ENCODE measurements at regions not wholly inside any gene's neighbourhood (a gene's known extent, or its start where the extent isn't known, plus 50 kb on each side); places are given as distances from the start of the nearest gene placed in this dataset.

GRCh38 chr15:35937380-35937779, 391.4 kb upstream of the DPH6 start:
- H3K27me3 ChIP-seq (ENCODE audit: insufficient read depth, low read depth, low read length) = no peaks in the 10 kb centered on the region
- H3K9ac ChIP-seq (ENCODE audit: low read length) = no peak overlapping the region
- no peaks in the 10 kb centered on the region for H3K9me2 ChIP-seq (ENCODE audit: insufficient read depth, low read length)
- no peaks in the 10 kb centered on the region for H3K36me3 ChIP-seq (ENCODE audit: insufficient read depth, low read length)
- no peak overlapping the region for H3K4me3 ChIP-seq (ENCODE audit: low read length)
- H4K20me1 ChIP-seq (ENCODE audit: insufficient read depth) = no peaks in the 10 kb centered on the region
- no peak for TF ChIP-seq TAF1 (IDR thresholded peaks at IDR 0.05; ENCODE audit: low read depth)
- H2AFZ ChIP-seq (ENCODE audit: low read depth, low read length) = no peak overlapping the region
- H3K9me3 ChIP-seq (ENCODE audit: low read length) = no peaks in the 10 kb centered on the region
- H3K79me2 ChIP-seq (replicated peaks; ENCODE audit: insufficient read depth, low read length) = no peaks in the 10 kb centered on the region
- no peak overlapping the region for H3K4me2 ChIP-seq (ENCODE audit: low read length)
- H3K27ac ChIP-seq (ENCODE audit: low read length) = no peak overlapping the region
- H3F3A ChIP-seq (ENCODE audit: insufficient read depth, low read length, poor library complexity, severe bottlenecking) = no peaks in the 10 kb centered on the region

- peak; percentile 89 for TF ChIP-seq EP300 (conservative IDR thresholded peaks at IDR 0.05; ENCODE audit: poor library complexity, severe bottlenecking)
- peak; percentile 74 for TF ChIP-seq POLR2AphosphoS5 (IDR thresholded peaks at IDR 0.05)
- no peak for TF ChIP-seq TAF1 (IDR thresholded peaks at IDR 0.05; ENCODE audit: low read depth)
- H3K9me3 ChIP-seq (ENCODE audit: low read length) = no peaks in the 10 kb centered on the region
- no peaks in the 10 kb centered on the region for H3K79me2 ChIP-seq (replicated peaks; ENCODE audit: insufficient read depth, low read length)
- no peaks in the 10 kb centered on the region for H3K27me3 ChIP-seq (ENCODE audit: insufficient read depth, low read depth, low read length)
- no peak overlapping the region for H3K27ac ChIP-seq (ENCODE audit: low read length)
- no peaks in the 10 kb centered on the region for H3K9me2 ChIP-seq (ENCODE audit: insufficient read depth, low read length)
- no peak overlapping the region for H3K4me3 ChIP-seq (ENCODE audit: low read length)
- H3K4me2 ChIP-seq (ENCODE audit: low read length) = no peak overlapping the region
- no peaks in the 10 kb centered on the region for H4K20me1 ChIP-seq (ENCODE audit: insufficient read depth)
- H3K9ac ChIP-seq (ENCODE audit: low read length) = no peak overlapping the region
- no peak overlapping the region for H2AFZ ChIP-seq (ENCODE audit: low read depth, low read length)
- H3K36me3 ChIP-seq (ENCODE audit: insufficient read depth, low read length) = no peaks in the 10 kb centered on the region
- H3F3A ChIP-seq (ENCODE audit: insufficient read depth, low read length, poor library complexity, severe bottlenecking) = no peaks in the 10 kb centered on the region
Measured at GRCh38 chr15:35944945-35945585, 399.1 kb upstream of the DPH6 start.

- no peak overlapping the region for H3K9ac ChIP-seq (ENCODE audit: low read length)
- no peaks in the 10 kb centered on the region for H3K36me3 ChIP-seq (ENCODE audit: insufficient read depth, low read length)
Measured at GRCh38 chr15:35953424-35953823, 407.5 kb upstream of the DPH6 start.

More at GRCh38 chr15:35953424-35953823, 407.5 kb upstream of the DPH6 start:
- H3K27me3 ChIP-seq (ENCODE audit: insufficient read depth, low read depth, low read length) = no peaks in the 10 kb centered on the region
- H3K27ac ChIP-seq (ENCODE audit: low read length) = no peak overlapping the region
- no peaks in the 10 kb centered on the region for H4K20me1 ChIP-seq (ENCODE audit: insufficient read depth)
- TF ChIP-seq MXI1 (conservative IDR thresholded peaks at IDR 0.05; ENCODE audit: poor library complexity, severe bottlenecking) (no peak), SMC3 (conservative IDR thresholded peaks at IDR 0.05; ENCODE audit: poor library complexity) (no peak), CTCF (IDR thresholded peaks at IDR 0.05; ENCODE audit: poor library complexity, severe bottlenecking) (no peak), REST (IDR thresholded peaks at IDR 0.05; ENCODE audit: borderline replicate concordance) (no peak), EP300 (conservative IDR thresholded peaks at IDR 0.05; ENCODE audit: poor library complexity, severe bottlenecking) (no peak), POLR2AphosphoS5 (IDR thresholded peaks at IDR 0.05) (no peak), RAD21 (conservative IDR thresholded peaks at IDR 0.05) (no peak), TAF1 (IDR thresholded peaks at IDR 0.05; ENCODE audit: low read depth) (no peak), EZH2 (IDR thresholded peaks at IDR 0.05; ENCODE audit: borderline replicate concordance, insufficient read depth, low read length, poor library complexity, severe bottlenecking) (no peak)
- no peak overlapping the region for H2AFZ ChIP-seq (ENCODE audit: low read depth, low read length)
- H3K9me3 ChIP-seq (ENCODE audit: low read length) = no peaks in the 10 kb centered on the region
- H3K4me2 ChIP-seq (ENCODE audit: low read length) = no peak overlapping the region
- no peak overlapping the region for H3K4me3 ChIP-seq (ENCODE audit: low read length)
- no peaks in the 10 kb centered on the region for H3K79me2 ChIP-seq (replicated peaks; ENCODE audit: insufficient read depth, low read length)
- H3K9me2 ChIP-seq (ENCODE audit: insufficient read depth, low read length) = no peaks in the 10 kb centered on the region
- H3F3A ChIP-seq (ENCODE audit: insufficient read depth, low read length, poor library complexity, severe bottlenecking) = no peaks in the 10 kb centered on the region

Data from neural cell (in vitro differentiated cells).